ENCODE measurements at regions not wholly inside any gene's neighbourhood (a gene's known extent, or its start where the extent isn't known, plus 50 kb on each side); places are given as distances from the start of the nearest gene placed in this dataset.

DNA sequence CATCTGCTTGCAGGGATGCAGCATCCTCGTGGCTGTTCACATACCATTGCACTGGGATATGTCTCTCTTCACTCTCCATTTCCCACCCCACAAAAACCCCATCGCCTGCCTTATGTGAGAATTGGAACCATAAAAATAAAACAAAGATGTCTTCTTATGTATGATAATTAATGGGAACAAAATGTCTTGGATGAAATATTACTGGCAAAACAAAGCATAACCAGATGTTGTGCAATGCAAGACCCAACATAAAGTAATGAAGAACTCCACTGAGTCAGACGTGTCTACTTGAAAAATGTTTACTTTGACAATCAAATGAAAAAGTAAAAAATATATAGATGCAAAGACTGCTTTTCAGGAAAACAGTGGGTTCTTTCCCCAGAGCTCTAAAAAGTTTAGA, 611.3 kb upstream of the SYT4 start:
- no TSS peak for BruUV-seq (replicated peaks)
- Mint-ChIP-seq H3K27ac (ENCODE audit: unreplicated experiment) (no peak overlapping the region), H3K4me3 (ENCODE audit: low read depth, unreplicated experiment) (no peak overlapping the region), H3K9me3 (ENCODE audit: low read depth, unreplicated experiment) (peaks cover 2% of the 10 kb centered on the region), H3K27me3 (ENCODE audit: unreplicated experiment) (no peaks in the 10 kb centered on the region), H3K4me1 (ENCODE audit: low read depth, unreplicated experiment) (peaks cover 13% of the 10 kb centered on the region), H3K36me3 (ENCODE audit: insufficient read depth, unreplicated experiment) (no peaks in the 10 kb centered on the region)
- DNase-seq: no peak
- intact Hi-C loops (cut with micrococcal nuclease; ENCODE audit: unreplicated experiment): no loop called here
- TF ChIP-seq, protein P1, sequence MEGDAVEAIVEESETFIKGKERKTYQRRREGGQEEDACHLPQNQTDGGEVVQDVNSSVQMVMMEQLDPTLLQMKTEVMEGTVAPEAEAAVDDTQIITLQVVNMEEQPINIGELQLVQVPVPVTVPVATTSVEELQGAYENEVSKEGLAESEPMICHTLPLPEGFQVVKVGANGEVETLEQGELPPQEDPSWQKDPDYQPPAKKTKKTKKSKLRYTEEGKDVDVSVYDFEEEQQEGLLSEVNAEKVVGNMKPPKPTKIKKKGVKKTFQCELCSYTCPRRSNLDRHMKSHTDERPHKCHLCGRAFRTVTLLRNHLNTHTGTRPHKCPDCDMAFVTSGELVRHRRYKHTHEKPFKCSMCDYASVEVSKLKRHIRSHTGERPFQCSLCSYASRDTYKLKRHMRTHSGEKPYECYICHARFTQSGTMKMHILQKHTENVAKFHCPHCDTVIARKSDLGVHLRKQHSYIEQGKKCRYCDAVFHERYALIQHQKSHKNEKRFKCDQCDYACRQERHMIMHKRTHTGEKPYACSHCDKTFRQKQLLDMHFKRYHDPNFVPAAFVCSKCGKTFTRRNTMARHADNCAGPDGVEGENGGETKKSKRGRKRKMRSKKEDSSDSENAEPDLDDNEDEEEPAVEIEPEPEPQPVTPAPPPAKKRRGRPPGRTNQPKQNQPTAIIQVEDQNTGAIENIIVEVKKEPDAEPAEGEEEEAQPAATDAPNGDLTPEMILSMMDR (IDR thresholded peaks at IDR 0.05; ENCODE audit: unreplicated experiment): no peak
- CTCF ChIA-PET: no interaction called here

DNA sequence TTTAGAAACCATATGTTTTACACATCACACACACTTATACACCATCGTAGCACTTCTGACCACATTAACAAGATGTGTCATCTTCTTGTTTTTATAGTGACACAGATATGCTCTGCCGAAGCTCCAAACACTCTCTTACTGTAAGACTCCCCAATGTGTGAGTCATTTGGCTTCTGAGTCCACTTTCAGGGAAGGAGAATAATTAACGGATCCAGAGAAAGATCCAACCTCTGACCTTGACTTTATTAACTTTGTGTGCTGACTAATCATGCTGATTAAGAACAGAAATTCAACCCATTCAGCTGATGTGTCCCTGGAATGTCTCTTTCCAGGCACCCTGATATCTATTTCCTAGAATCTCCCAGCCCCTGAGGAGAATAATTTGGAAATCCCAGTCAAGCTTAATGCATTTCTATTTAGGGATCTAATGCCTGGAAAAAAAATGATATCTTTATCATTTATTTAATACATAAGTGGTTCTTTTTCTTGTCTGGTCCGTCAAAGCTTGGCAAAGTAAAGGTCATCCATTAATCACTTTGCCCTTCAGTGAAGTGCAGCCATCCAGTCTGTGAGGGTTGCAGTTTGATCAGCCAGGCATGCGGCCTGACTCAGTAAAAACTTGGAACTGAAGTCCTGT, 615.8 kb upstream of the SYT4 start:
- Mint-ChIP-seq H3K9me3 (ENCODE audit: low read depth, unreplicated experiment) (peaks cover 2% of the 10 kb centered on the region), H3K27ac (ENCODE audit: unreplicated experiment) (no peak overlapping the region), H3K4me3 (ENCODE audit: low read depth, unreplicated experiment) (no peak overlapping the region), H3K36me3 (ENCODE audit: insufficient read depth, unreplicated experiment) (no peaks in the 10 kb centered on the region), H3K27me3 (ENCODE audit: unreplicated experiment) (no peaks in the 10 kb centered on the region), H3K4me1 (ENCODE audit: low read depth, unreplicated experiment) (peaks cover 19% of the 10 kb centered on the region)
- TF ChIP-seq, protein P1 (IDR thresholded peaks at IDR 0.05; ENCODE audit: unreplicated experiment): no peak
- intact Hi-C loops (cut with micrococcal nuclease; ENCODE audit: unreplicated experiment): no loop called here
- CTCF ChIA-PET: interaction anchor here (0.6 kb wide), 1 partner anchor 1630 kb away, joined by 4 read pairs; no protein-coding TSS in a partner anchor
- peak; percentile 11 for DNase-seq
- no TSS peak for BruUV-seq (replicated peaks)

DNA sequence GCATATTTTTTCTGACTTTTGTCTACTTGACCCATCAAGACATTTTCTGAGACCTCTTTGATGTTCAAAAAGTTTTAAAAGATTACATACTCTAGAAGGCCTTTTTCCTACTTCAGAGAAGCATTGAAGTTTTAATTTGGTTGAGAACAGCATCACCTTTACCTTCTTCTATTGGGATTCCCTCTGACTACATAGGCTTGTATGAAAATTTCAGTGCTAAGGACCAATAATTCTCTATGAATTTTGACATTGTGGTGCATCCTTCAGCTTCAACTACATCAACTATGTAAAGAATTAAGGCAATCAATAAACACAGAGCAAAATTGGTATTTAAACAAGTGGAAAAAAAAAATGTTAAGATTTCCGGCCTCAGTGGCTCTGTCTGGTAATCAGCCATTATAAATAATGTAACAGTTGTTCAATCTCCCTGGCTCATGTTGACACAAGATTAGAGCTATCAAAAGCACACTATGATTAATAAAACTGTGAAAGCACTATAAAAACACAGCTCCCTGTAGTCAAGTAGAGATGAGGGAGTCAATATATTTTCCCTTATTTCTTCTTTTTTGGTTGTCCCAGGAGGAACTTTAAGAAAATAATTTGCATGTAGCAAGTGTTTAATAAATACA, 627.0 kb upstream of the SYT4 start:
- no peaks in the 10 kb centered on the region for H3K27me3 Mint-ChIP-seq (ENCODE audit: unreplicated experiment)
- no peak overlapping the region for H3K4me3 Mint-ChIP-seq (ENCODE audit: low read depth, unreplicated experiment)
- no TSS peak for BruUV-seq (replicated peaks)
- H3K9me3 Mint-ChIP-seq (ENCODE audit: low read depth, unreplicated experiment): no peaks in the 10 kb centered on the region
- H3K27ac Mint-ChIP-seq (ENCODE audit: unreplicated experiment): no peak overlapping the region
- no peaks in the 10 kb centered on the region for H3K36me3 Mint-ChIP-seq (ENCODE audit: insufficient read depth, unreplicated experiment)
- H3K4me1 Mint-ChIP-seq (ENCODE audit: low read depth, unreplicated experiment): peaks cover 21% of the 10 kb centered on the region
- TF ChIP-seq, protein P1 (IDR thresholded peaks at IDR 0.05; ENCODE audit: unreplicated experiment): no peak
- intact Hi-C loops (cut with micrococcal nuclease; ENCODE audit: unreplicated experiment): no loop called here
- no peak for DNase-seq
- CTCF ChIA-PET: interaction anchor here (0.7 kb wide), 1 partner anchor 243 kb away, joined by 3 read pairs; no protein-coding TSS in a partner anchor

DNA sequence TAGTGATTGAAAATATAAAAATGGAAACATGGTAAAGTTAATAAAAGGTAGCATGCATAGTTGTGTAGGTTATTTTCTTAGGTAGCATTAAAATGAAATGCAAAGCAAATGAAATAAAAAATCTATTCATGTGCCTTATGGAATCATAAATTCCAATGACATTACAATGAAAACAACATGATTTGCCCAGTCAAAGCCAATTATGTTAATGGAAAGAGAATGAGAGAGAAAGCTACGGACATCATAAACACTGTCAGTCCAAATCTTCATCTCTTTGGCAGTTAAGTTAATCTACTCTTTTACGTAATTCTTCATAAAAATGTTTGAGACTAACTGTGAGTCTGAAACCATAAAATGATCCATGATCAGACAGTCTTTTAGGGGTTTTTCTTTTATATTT, 636.7 kb upstream of the SYT4 start:
- Mint-ChIP-seq H3K36me3 (ENCODE audit: insufficient read depth, unreplicated experiment) (no peaks in the 10 kb centered on the region), H3K27ac (ENCODE audit: unreplicated experiment) (no peak overlapping the region), H3K4me1 (ENCODE audit: low read depth, unreplicated experiment) (peaks cover 8% of the 10 kb centered on the region)

More for the DNA sequence above, 636.7 kb upstream of the SYT4 start:
- H3K27me3 Mint-ChIP-seq (ENCODE audit: unreplicated experiment): no peaks in the 10 kb centered on the region
- no TSS peak for BruUV-seq (replicated peaks)
- DNase-seq: no peak
- no peak overlapping the region for H3K4me3 Mint-ChIP-seq (ENCODE audit: low read depth, unreplicated experiment)
- CTCF ChIA-PET: no interaction called here
- TF ChIP-seq, protein P1 (IDR thresholded peaks at IDR 0.05; ENCODE audit: unreplicated experiment): no peak
- intact Hi-C loops (cut with micrococcal nuclease; ENCODE audit: unreplicated experiment): no loop called here
- peaks cover 2% of the 10 kb centered on the region for H3K9me3 Mint-ChIP-seq (ENCODE audit: low read depth, unreplicated experiment)
